Esophagus (tissue), 2 donors: ENCODE measurements at regions not wholly inside any gene's neighbourhood (a gene's known extent, or its start where the extent isn't known, plus 50 kb on each side); places are given as distances from the start of the nearest gene placed in this dataset.

Experiments used
- H3K27ac ChIP-seq, 2 donors: one replicate each; pipeline ENCODE4 v1.5.1; 2013; ENCODE audit warnings: low read depth in 2 of 2, mild to moderate bottlenecking in 2 of 2, inconsistent platforms in 1 of 2, low read length in 1 of 2, moderate library complexity in 1 of 2
- H3K27me3 ChIP-seq, 2 donors: one replicate each; pipeline ENCODE4 v1.6.1; 2013; ENCODE audit warnings: low read length in 2 of 2, control low read depth in 1 of 2, mild to moderate bottlenecking in 1 of 2; ENCODE audit not compliant: insufficient read depth in 2 of 2, control insufficient read depth in 1 of 2
- H3K36me3 ChIP-seq, 2 donors: one replicate each; pipeline ENCODE4 v1.6.1; 2013; ENCODE audit warnings: low read length in 1 of 2; ENCODE audit not compliant: control insufficient read depth in 2 of 2, insufficient read depth in 2 of 2
- H3K4me1 ChIP-seq, 2 donors: one replicate each; pipeline ENCODE4 v1.6.1; 2013; ENCODE audit warnings: low read length in 1 of 2; ENCODE audit not compliant: control insufficient read depth in 2 of 2, insufficient read depth in 2 of 2
- H3K4me3 ChIP-seq, 2 donors: one replicate each; pipeline ENCODE4 v1.5.1; 2013; ENCODE audit warnings: low read length in 2 of 2, mild to moderate bottlenecking in 2 of 2, low read depth in 1 of 2, moderate library complexity in 1 of 2
- H3K9me3 ChIP-seq, 2 donors: one replicate each; pipeline ENCODE4 v1.6.1; 2013; ENCODE audit warnings: mild to moderate bottlenecking in 2 of 2, low read depth in 1 of 2, low read length in 1 of 2, moderate library complexity in 1 of 2; ENCODE audit not compliant: control insufficient read depth in 2 of 2, insufficient read depth in 1 of 2
- WGBS, 2 donors: extraction: QIAGEN DNeasy Blood & Tissue Kit; methylation state at CpG; one replicate each; pipeline ENCODE4 v1.1.7; 2013; 5-methylcytosine and 5-hydroxymethylcytosine counted together
- donor health status: healthy with polysubstance abuse.
- donor health status: Bipolar disorder and iron deficiency.

GRCh38 chr6:126913651-126914050, 204.8 kb upstream of the RSPO3 start:
- H3K36me3 ChIP-seq: no peaks in the 10 kb centered on the region
- H3K27me3 ChIP-seq: no peaks in the 10 kb centered on the region
- H3K27ac ChIP-seq: no peak overlapping the region
- 40 to 43% methylated on average over 1 of the region's 1 CpG for WGBS, 2 donors
- no peak overlapping the region for H3K4me3 ChIP-seq
- H3K9me3 ChIP-seq: no peaks in the 10 kb centered on the region
- H3K4me1 ChIP-seq: no peaks in the 10 kb centered on the region

- WGBS, 2 donors: 80 to 81% methylated on average over 2 of the region's 2 CpGs
- no peaks in the 10 kb centered on the region for H3K9me3 ChIP-seq
- H3K27me3 ChIP-seq: no peaks in the 10 kb centered on the region
These were observed 204.3 kb upstream of the RSPO3 start for GRCh38 chr6:126914172-126914571.

GRCh38 chr6:126914801-126915200, 203.7 kb upstream of the RSPO3 start:
- no peaks in the 10 kb centered on the region for H3K36me3 ChIP-seq
- H3K27ac ChIP-seq: no peak overlapping the region
- H3K4me3 ChIP-seq: no peak overlapping the region

More at GRCh38 chr6:126914172-126914571, 204.3 kb upstream of the RSPO3 start:
- H3K27ac ChIP-seq: no peak overlapping the region
- H3K4me3 ChIP-seq: no peak overlapping the region
- no peaks in the 10 kb centered on the region for H3K36me3 ChIP-seq
- no peaks in the 10 kb centered on the region for H3K4me1 ChIP-seq

GRCh38 chr6:126919947-126920346, 198.5 kb upstream of the RSPO3 start:
- Histone ChIP-seq H3K4me3 (no peak overlapping the region), H3K36me3 (no peaks in the 10 kb centered on the region), H3K9me3 (no peaks in the 10 kb centered on the region), H3K4me1 (no peaks in the 10 kb centered on the region), H3K27me3 (no peaks in the 10 kb centered on the region), H3K27ac (no peak overlapping the region)
- 42 to 46% methylated on average over 1 of the region's 1 CpG for WGBS, 2 donors

More at GRCh38 chr6:126914801-126915200, 203.7 kb upstream of the RSPO3 start:
- no peaks in the 10 kb centered on the region for H3K27me3 ChIP-seq
- H3K4me1 ChIP-seq: no peaks in the 10 kb centered on the region
- no peaks in the 10 kb centered on the region for H3K9me3 ChIP-seq

- 35 to 51% methylated on average over 2 of the region's 2 CpGs for WGBS, 2 donors
- Histone ChIP-seq H3K9me3 (no peaks in the 10 kb centered on the region), H3K27ac (no peak overlapping the region), H3K36me3 (no peaks in the 10 kb centered on the region), H3K4me1 (no peaks in the 10 kb centered on the region), H3K4me3 (no peak overlapping the region), H3K27me3 (no peaks in the 10 kb centered on the region)
These were observed 194.7 kb upstream of the RSPO3 start for GRCh38 chr6:126923807-126924206.

- Histone ChIP-seq H3K4me1 (no peaks in the 10 kb centered on the region), H3K27me3 (no peaks in the 10 kb centered on the region), H3K36me3 (no peaks in the 10 kb centered on the region), H3K9me3 (no peaks in the 10 kb centered on the region), H3K4me3 (no peak overlapping the region), H3K27ac (no peak overlapping the region)
- WGBS, 2 donors: 51 to 55% methylated on average over 3 of the region's 3 CpGs
These were observed 191.5 kb upstream of the RSPO3 start for GRCh38 chr6:126926926-126927325.

- H3K4me3 ChIP-seq: no peak overlapping the region
- H3K36me3 ChIP-seq: no peaks in the 10 kb centered on the region
- no peaks in the 10 kb centered on the region for H3K4me1 ChIP-seq
- no peaks in the 10 kb centered on the region for H3K27me3 ChIP-seq
- H3K9me3 ChIP-seq: no peaks in the 10 kb centered on the region
- H3K27ac ChIP-seq: no peak overlapping the region
- 58 to 59% methylated on average over 4 of the region's 4 CpGs for WGBS, 2 donors
These were observed 190.6 kb upstream of the RSPO3 start for GRCh38 chr6:126927841-126928240.

GRCh38 chr6:126937426-126937825, 181.0 kb upstream of the RSPO3 start:
- H3K9me3 ChIP-seq: no peaks in the 10 kb centered on the region
- no peak overlapping the region for H3K27ac ChIP-seq
- H3K4me1 ChIP-seq: no peaks in the 10 kb centered on the region
- H3K4me3 ChIP-seq: no peak overlapping the region
- no peaks in the 10 kb centered on the region for H3K36me3 ChIP-seq
- H3K27me3 ChIP-seq: no peaks in the 10 kb centered on the region

- WGBS, 2 donors: 80 to 88% methylated on average over 3 of the region's 3 CpGs
These were observed 178.7 kb upstream of the RSPO3 start for GRCh38 chr6:126939784-126940183.

GRCh38 chr6:126941751-126942150, 176.7 kb upstream of the RSPO3 start:
- Histone ChIP-seq H3K27ac (no peak overlapping the region), H3K36me3 (no peaks in the 10 kb centered on the region), H3K9me3 (no peaks in the 10 kb centered on the region), H3K4me3 (no peak overlapping the region), H3K4me1 (no peaks in the 10 kb centered on the region), H3K27me3 (no peaks in the 10 kb centered on the region)
- 83 to 84% methylated on average over 1 of the region's 1 CpG for WGBS, 2 donors

More at GRCh38 chr6:126939784-126940183, 178.7 kb upstream of the RSPO3 start:
- no peaks in the 10 kb centered on the region for H3K4me1 ChIP-seq
- H3K27ac ChIP-seq: no peak overlapping the region
- no peak overlapping the region for H3K4me3 ChIP-seq
- H3K36me3 ChIP-seq: no peaks in the 10 kb centered on the region
- no peaks in the 10 kb centered on the region for H3K27me3 ChIP-seq
- H3K9me3 ChIP-seq: no peaks in the 10 kb centered on the region
